Activated naive CD4-positive, alpha-beta T cell treated with anti-CD3 and anti-CD28 coated beads, Interleukin-2, amount 10 ng/mL, durations not matched to agents 7 days and 5 days (primary cell): ENCODE measurements at regions not wholly inside any gene's neighbourhood (a gene's known extent, or its start where the extent isn't known, plus 50 kb on each side); places are given as distances from the start of the nearest gene placed in this dataset.

ENCODE experiments used
- CTCF ChIA-PET: fragments of 350-600 bp; sonication (Branson Sonifier 250); formaldehyde crosslinking; loops from one replicate; lab custom pipeline; 2021; ENCODE audit warnings: antibody characterized with exemption; lab: Charles Lee
- DNase-seq: peaks from one replicate; pipeline ENCODE4 v3.0.0-alpha.2; 2020
- H3K27ac Mint-ChIP-seq: one replicate; pipeline ENCODE4 v1.8.0; 2021; ENCODE audit warnings: mild to moderate bottlenecking, moderate library complexity, mixed read lengths
- H3K27me3 Mint-ChIP-seq: one replicate; pipeline ENCODE4 v1.8.0; 2021; ENCODE audit warnings: mild to moderate bottlenecking, mixed read lengths
- H3K36me3 Mint-ChIP-seq: one replicate; pipeline ENCODE4 v1.8.0; 2021; ENCODE audit warnings: mixed read lengths
- H3K4me1 Mint-ChIP-seq: one replicate; pipeline ENCODE4 v1.8.0; 2021; ENCODE audit warnings: mixed read lengths
- H3K4me3 Mint-ChIP-seq: one replicate; pipeline ENCODE4 v1.8.0; 2021; ENCODE audit warnings: mild to moderate bottlenecking, moderate library complexity, mixed read lengths
- H3K9me3 Mint-ChIP-seq: one replicate; pipeline ENCODE4 v1.8.0; 2021; ENCODE audit warnings: mixed read lengths

DNA sequence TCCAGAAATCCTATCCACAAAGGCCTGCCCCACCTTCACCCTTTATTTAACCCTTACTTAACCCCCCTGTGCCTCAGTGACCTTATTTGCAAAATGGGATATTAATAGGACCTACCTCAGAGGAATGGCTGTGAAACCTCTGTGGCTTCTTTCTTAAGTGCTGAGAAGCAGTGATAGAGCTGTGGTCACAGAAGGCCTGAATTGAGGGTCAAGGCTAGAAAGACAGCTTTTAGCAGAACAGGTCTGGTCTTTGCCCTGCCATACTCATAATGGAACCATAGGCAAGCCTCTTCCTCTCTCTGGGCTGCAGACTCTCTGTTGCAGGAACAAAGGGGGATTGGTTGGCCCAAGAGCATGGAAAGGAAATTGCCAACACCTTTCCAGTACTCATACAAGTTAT lies 63.5 kb upstream of the MAMLD1 start:
- Mint-ChIP-seq H3K36me3 (no peaks in the 10 kb centered on the region), H3K9me3 (no peaks in the 10 kb centered on the region), H3K27me3 (no peaks in the 10 kb centered on the region), H3K4me3 (no peak overlapping the region), H3K4me1 (no peaks in the 10 kb centered on the region), H3K27ac (no peak overlapping the region)
- DNase-seq: no peak
- CTCF ChIA-PET: no interaction called here

DNA sequence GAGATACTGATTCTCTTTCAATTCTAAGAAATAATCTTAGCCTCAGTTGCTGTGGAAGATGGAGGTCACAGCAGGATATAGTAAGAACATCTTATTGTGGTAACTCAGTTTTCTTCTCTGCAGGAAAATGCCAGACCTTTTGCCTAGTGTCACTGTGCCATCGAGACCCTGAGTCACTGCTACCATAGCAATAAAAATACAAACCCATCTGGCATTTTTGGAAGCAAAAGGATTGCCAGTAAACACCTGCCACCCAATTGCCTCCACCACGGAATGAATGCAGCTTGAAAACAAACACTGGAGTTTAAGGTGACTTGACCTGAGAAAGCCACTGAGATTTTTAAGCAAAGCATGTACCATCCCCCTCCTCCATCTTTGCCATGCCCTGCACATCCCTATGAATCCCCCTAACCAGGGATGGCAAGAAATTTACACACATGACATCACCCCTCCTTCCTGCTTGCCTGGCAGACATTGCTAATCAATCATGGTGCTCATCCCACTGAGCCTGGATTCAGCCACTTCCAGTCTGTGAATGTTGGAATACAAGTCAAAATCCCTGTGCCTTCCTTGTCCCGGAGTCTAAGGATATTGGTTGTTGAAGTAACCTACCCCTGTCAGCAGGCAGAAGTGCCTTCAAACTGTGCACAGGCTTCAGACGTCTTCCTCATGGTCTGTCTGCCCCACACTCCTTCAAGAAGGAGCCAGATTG lies 59.6 kb upstream of the MAMLD1 start:
- H3K9me3 Mint-ChIP-seq: no peaks in the 10 kb centered on the region
- no peak overlapping the region for H3K4me3 Mint-ChIP-seq
- no peaks in the 10 kb centered on the region for H3K4me1 Mint-ChIP-seq
- no peaks in the 10 kb centered on the region for H3K27me3 Mint-ChIP-seq
- no peak overlapping the region for H3K27ac Mint-ChIP-seq
- DNase-seq: no peak
- H3K36me3 Mint-ChIP-seq: no peaks in the 10 kb centered on the region
- CTCF ChIA-PET: no interaction called here

DNA sequence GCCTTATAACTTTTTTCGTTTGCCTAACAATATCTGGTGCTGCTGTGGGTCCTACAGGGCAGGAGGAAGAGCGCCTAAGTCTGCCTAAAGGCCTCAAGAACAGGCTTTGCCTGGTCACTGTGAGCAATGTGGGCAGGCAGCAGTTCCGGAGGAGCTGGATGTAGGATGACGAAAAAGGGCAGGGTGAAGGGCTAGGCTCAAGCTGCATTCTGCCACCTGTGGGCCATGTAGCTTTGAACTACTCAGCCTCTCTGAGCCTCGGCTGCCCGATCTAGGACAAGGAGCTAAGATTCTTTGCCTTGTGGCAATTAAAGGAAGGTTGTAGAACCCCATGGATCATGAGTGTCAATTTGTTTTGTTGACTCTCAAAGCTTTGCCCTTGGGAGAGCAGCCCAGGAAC lies 57.1 kb upstream of the MAMLD1 start:
- Mint-ChIP-seq H3K27me3 (no peaks in the 10 kb centered on the region), H3K27ac (no peak overlapping the region), H3K4me3 (no peak overlapping the region), H3K9me3 (no peaks in the 10 kb centered on the region), H3K4me1 (peaks cover 2% of the 10 kb centered on the region), H3K36me3 (no peaks in the 10 kb centered on the region)
- CTCF ChIA-PET: no interaction called here
- no peak for DNase-seq

DNA sequence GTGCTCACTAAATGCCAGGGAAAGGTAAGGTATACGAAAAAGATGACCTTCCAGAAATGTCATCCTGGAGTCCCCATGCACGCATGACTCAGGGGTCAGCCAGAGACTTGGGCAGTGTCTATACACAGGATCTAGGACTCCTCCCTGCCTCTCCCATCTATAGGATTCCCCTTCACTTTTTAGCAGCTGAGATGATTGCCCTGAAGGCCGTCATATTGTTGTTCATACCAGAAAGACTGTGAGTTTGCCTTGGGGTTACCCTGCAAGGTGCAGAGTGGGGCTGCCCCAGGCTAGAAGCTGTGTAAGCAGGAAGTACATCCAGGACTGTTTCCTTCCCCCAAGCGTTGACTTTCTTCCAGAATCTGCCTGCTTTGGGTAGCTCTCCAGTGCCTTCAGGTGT lies 55.1 kb upstream of the MAMLD1 start:
- no peak for DNase-seq
- Mint-ChIP-seq H3K27me3 (no peaks in the 10 kb centered on the region), H3K36me3 (no peaks in the 10 kb centered on the region), H3K4me1 (peaks cover 2% of the 10 kb centered on the region), H3K4me3 (no peak overlapping the region), H3K27ac (no peak overlapping the region), H3K9me3 (no peaks in the 10 kb centered on the region)
- CTCF ChIA-PET: no interaction called here

DNA sequence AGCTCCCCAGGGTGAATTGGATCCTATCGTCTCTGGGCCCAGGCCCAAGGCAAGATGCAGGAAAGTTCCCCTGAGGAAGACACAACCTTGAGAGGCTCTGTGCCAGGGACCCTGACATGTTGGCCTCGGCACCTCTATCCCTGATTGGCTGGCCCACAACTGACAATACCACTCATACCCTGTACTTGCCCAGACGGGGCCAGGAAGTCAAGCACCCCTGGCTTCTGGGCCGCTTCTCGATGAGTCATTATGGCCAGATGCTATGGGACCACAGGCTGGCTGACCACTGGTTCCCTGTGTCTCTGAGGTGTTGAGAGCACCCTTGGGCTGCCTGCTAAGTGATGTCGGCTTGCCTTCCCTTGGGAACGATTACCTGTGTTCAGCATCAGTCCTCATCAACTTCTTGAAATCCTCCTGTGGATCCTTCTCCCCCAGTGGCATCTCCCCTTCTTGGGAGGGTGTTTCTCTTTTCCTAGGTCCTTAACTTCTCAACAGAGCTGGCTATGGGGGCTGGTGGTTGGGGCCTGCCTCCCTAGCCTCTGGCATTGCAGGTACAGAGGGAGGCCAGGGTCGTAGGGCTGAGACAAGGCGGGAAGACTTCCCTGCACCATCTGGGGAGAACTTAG lies 54.5 kb upstream of the MAMLD1 start:
- H3K9me3 Mint-ChIP-seq: no peaks in the 10 kb centered on the region
- no peaks in the 10 kb centered on the region for H3K27me3 Mint-ChIP-seq
- no peak for DNase-seq
- CTCF ChIA-PET: no interaction called here
- no peak overlapping the region for H3K27ac Mint-ChIP-seq
- H3K36me3 Mint-ChIP-seq: no peaks in the 10 kb centered on the region
- peaks cover 2% of the 10 kb centered on the region for H3K4me1 Mint-ChIP-seq
- no peak overlapping the region for H3K4me3 Mint-ChIP-seq

DNA sequence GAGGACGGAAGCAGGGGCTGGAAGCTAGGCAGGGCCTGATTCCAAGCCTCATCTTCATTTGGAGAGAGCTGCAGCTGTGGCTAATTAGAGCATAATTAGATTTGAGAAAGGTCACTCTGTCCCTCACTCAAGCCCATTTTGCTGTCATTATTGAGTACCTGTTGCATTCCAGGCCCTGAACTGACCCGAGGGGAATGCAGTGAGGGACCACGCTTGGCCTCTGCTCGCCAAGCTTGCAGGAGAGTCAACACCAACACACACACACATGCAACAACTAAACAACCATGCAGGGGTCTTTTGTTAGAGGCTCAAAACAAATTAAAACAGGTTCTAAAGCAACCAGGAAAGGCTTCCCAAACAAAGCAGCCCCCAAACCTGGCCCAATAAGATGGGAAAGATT lies 52.7 kb upstream of the MAMLD1 start:
- Mint-ChIP-seq H3K4me3 (no peak overlapping the region), H3K27me3 (no peaks in the 10 kb centered on the region), H3K9me3 (no peaks in the 10 kb centered on the region), H3K36me3 (no peaks in the 10 kb centered on the region), H3K4me1 (peaks cover 2% of the 10 kb centered on the region), H3K27ac (no peak overlapping the region)
- DNase-seq: no peak
- CTCF ChIA-PET: no interaction called here

DNA sequence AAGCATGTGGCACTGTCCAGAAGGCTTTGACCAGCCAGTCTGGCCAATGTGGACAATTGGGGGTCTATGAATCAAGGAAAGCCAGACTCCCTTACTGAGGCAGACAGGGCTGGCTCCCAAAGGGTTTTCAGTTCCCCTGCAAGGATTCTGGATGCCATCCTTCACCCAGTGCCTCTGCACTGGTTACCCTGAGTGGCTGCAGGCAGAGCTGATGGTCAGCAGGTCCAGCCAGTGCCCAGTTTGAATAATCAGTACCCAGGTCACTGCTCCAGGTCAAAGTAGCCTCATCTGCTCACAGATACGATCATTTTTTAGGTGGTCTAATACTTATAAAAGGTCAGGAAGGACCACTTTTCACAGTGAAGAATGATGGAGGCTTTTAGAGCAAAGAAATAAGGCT lies 52.2 kb upstream of the MAMLD1 start:
- Mint-ChIP-seq H3K36me3 (no peaks in the 10 kb centered on the region), H3K4me3 (no peak overlapping the region), H3K4me1 (peaks cover 2% of the 10 kb centered on the region), H3K27ac (no peak overlapping the region), H3K27me3 (no peaks in the 10 kb centered on the region), H3K9me3 (no peaks in the 10 kb centered on the region)
- DNase-seq: no peak
- CTCF ChIA-PET: no interaction called here

DNA sequence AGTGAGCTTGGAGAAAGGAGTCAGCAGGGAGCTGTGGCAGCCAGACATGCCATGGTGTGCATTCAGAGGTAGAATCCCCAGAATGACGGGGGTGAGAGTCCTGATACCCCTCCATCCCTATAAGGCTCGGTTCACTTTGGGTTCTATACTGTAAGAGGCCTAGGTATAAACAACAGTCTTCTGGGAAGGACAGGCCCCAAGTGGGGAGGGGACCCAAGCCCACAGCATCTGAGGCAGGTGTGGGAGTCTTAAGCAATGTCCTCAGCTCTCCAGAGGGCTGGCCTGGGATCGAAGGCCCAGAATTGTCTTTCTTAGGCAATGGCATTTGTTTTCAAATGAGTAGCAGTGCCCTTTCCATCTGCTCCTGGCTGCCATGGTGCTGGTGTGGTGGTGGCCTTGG lies 50.2 kb upstream of the MAMLD1 start:
- Mint-ChIP-seq H3K27me3 (peaks cover 4% of the 10 kb centered on the region), H3K4me1 (peaks cover 2% of the 10 kb centered on the region), H3K4me3 (no peak overlapping the region), H3K27ac (no peak overlapping the region), H3K9me3 (no peaks in the 10 kb centered on the region), H3K36me3 (no peaks in the 10 kb centered on the region)
- CTCF ChIA-PET: no interaction called here
- no peak for DNase-seq
